ENCODE measurements at regions not wholly inside any gene's neighbourhood (a gene's known extent, or its start where the extent isn't known, plus 50 kb on each side); places are given as distances from the start of the nearest gene placed in this dataset.

DNA sequence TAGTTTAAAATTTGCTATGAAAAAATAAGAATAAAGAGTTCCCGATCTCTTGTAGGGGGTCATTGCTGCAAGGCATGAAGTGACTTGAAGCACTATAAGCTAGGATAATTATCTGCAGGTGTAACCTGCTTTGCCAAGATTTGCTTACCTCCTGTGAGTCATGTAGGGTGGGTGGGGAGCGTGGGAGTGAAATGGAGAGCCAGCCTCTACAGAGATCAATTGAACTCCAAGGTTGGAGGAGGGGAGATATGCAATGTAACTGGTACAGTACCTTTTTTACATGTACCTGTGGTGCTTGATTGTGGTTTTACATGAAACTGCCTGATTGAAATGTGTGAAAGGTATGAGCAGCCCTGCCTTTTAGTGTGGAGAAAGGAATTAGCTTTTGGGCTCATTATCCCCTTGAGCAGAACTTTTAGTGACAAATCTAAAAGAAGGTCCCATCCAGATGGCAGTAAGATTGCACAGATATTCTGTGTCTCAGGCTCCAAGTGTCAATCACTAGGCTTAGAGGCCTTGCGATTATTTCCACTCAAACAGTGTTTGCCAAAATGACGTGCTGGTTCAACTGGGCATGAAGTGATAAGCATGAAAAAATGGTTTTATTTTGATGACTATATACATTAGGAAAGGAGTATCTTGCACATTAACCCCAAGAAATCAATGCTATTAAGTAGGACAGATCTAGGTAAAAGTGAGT lies 138.6 kb upstream of the GRB10 start:
- POLR2A ChIA-PET, result interaction anchor here (0.7 kb wide), 1 partner anchor 131 kb away, joined by 4 read pairs; no protein-coding TSS in a partner anchor
- Histone ChIP-seq H3K9me3 (no peaks in the 10 kb centered on the region), H3K36me3 (replicated peaks in 1 of 2; ENCODE audit: control insufficient read depth in 1 of 2, insufficient read depth in 2 of 2, low read length in 1 of 2) (no peaks in the 10 kb centered on the region), H3K4me1 (ENCODE audit: control insufficient read depth in 1 of 2, insufficient read depth in 2 of 2, low read depth in 1 of 2, low read length in 1 of 2) (no peaks in the 10 kb centered on the region), H4K20me1 (ENCODE audit: insufficient read depth) (no peaks in the 10 kb centered on the region), H3K27ac (ENCODE audit: low read depth in 2 of 2, low read length in 1 of 2) (no peak overlapping the region), H3K4me3 (ENCODE audit: low read depth in 2 of 2, low read length in 1 of 2) (no peak overlapping the region), H3K79me2 (ENCODE audit: insufficient read depth) (no peaks in the 10 kb centered on the region), H3F3A (replicated peaks; ENCODE audit: insufficient read depth) (no peaks in the 10 kb centered on the region), H3K9ac (no peak overlapping the region), H3K9me2 (no peaks in the 10 kb centered on the region), H3K4me2 (no peak overlapping the region), H3K27me3 (ENCODE audit: insufficient read depth) (peaks cover 77% of the 10 kb centered on the region), H2AFZ (ENCODE audit: low read depth) (no peak overlapping the region)
- WGBS (ENCODE audit: low lambda C conversion rate), result 25% methylated on average over 4 of the region's 4 CpGs
- no peak for DNase-seq
- TF ChIP-seq FOXM1 (IDR thresholded peaks at IDR 0.05; ENCODE audit: low read depth) (no peak), ELF1 (IDR thresholded peaks at IDR 0.05) (no peak), RCOR1 (IDR thresholded peaks at IDR 0.05; ENCODE audit: low read length) (no peak), POLR2AphosphoS5 (IDR thresholded peaks at IDR 0.05; ENCODE audit: low read depth, low read length) (no peak), TAF1 (IDR thresholded peaks at IDR 0.05; ENCODE audit: borderline replicate concordance, low read depth, low read length) (no peak), CHD2 (IDR thresholded peaks at IDR 0.05; ENCODE audit: low read length, partially characterized antibody) (no peak), TEAD4 (IDR thresholded peaks at IDR 0.05; ENCODE audit: borderline replicate concordance, insufficient read depth) (no peak), NRF1 (IDR thresholded peaks at IDR 0.05; ENCODE audit: low read depth, low read length) (no peak), NFIC (IDR thresholded peaks at IDR 0.05; ENCODE audit: borderline replicate concordance) (no peak), MEF2A (IDR thresholded peaks at IDR 0.05; ENCODE audit: borderline replicate concordance, low read depth) (no peak), YY1 (IDR thresholded peaks at IDR 0.05; ENCODE audit: low read depth) (no peak), EP300 (IDR thresholded peaks at IDR 0.05; ENCODE audit: borderline replicate concordance in 1 of 2, low read depth in 1 of 2, low read length in 1 of 2) (no peak)
- TF ChIP-seq, protein P1, sequence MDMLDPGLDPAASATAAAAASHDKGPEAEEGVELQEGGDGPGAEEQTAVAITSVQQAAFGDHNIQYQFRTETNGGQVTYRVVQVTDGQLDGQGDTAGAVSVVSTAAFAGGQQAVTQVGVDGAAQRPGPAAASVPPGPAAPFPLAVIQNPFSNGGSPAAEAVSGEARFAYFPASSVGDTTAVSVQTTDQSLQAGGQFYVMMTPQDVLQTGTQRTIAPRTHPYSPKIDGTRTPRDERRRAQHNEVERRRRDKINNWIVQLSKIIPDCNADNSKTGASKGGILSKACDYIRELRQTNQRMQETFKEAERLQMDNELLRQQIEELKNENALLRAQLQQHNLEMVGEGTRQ (IDR thresholded peaks at IDR 0.05; ENCODE audit: borderline replicate concordance, low read depth, low read length), result no peak
- TF ChIP-seq, protein P2, sequence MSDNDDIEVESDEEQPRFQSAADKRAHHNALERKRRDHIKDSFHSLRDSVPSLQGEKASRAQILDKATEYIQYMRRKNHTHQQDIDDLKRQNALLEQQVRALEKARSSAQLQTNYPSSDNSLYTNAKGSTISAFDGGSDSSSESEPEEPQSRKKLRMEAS (IDR thresholded peaks at IDR 0.05; ENCODE audit: low read depth), result no peak
- TF ChIP-seq, protein P3, sequence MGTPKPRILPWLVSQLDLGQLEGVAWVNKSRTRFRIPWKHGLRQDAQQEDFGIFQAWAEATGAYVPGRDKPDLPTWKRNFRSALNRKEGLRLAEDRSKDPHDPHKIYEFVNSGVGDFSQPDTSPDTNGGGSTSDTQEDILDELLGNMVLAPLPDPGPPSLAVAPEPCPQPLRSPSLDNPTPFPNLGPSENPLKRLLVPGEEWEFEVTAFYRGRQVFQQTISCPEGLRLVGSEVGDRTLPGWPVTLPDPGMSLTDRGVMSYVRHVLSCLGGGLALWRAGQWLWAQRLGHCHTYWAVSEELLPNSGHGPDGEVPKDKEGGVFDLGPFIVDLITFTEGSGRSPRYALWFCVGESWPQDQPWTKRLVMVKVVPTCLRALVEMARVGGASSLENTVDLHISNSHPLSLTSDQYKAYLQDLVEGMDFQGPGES (IDR thresholded peaks at IDR 0.05; ENCODE audit: low read depth, low read length), result no peak
- CTCF ChIA-PET, result interaction anchor here (0.7 kb wide), 1 partner anchor 45 kb away, joined by 3 read pairs; no protein-coding TSS in a partner anchor

DNA sequence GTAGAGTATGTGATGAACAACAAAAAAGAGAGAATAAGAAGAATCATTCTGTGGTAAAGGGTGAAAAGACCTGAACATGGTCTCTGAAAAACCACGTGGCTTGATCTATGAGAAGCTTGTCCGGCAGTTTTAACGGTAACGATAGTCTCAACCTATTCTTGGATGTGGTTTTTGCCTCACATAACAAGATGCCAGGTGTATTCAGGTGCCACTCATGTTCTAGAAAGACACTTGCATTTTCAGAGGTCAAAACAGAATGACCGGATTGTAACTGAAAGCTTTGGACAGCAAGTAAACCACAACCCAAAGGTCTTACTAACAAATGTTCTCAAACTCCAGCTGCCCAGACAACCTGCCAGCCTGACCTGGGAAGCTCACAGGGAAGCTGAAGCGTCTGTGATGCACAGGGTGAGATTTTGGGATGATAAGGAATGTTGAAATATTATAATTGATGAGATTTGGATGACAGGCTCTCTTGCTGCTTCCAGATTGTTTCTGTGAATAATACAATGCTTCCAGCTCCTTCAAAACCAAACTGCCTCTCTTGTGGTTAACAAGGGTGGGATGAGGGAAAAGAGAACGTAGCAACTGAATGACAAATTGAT lies 137.4 kb upstream of the GRB10 start:
- Histone ChIP-seq H3F3A (replicated peaks; ENCODE audit: insufficient read depth) (no peaks in the 10 kb centered on the region), H4K20me1 (ENCODE audit: insufficient read depth) (no peaks in the 10 kb centered on the region), H3K27me3 (ENCODE audit: insufficient read depth) (peaks cover 83% of the 10 kb centered on the region), H3K4me3 (ENCODE audit: low read depth in 2 of 2, low read length in 1 of 2) (no peak overlapping the region), H2AFZ (ENCODE audit: low read depth) (no peak overlapping the region), H3K9me2 (no peaks in the 10 kb centered on the region), H3K4me2 (no peak overlapping the region), H3K9me3 (no peaks in the 10 kb centered on the region), H3K79me2 (ENCODE audit: insufficient read depth) (no peaks in the 10 kb centered on the region), H3K36me3 (replicated peaks in 1 of 2; ENCODE audit: control insufficient read depth in 1 of 2, insufficient read depth in 2 of 2, low read length in 1 of 2) (no peaks in the 10 kb centered on the region), H3K27ac (ENCODE audit: low read depth in 2 of 2, low read length in 1 of 2) (no peak overlapping the region), H3K4me1 (ENCODE audit: control insufficient read depth in 1 of 2, insufficient read depth in 2 of 2, low read depth in 1 of 2, low read length in 1 of 2) (no peaks in the 10 kb centered on the region), H3K9ac (no peak overlapping the region)
- POLR2A ChIA-PET, result no interaction called here
- no peak for DNase-seq
- 4% methylated on average over 7 of the region's 7 CpGs for WGBS (ENCODE audit: low lambda C conversion rate)
- CTCF ChIA-PET, result no interaction called here
- TF ChIP-seq TCF12 (IDR thresholded peaks at IDR 0.05), result no peak
- TF ChIP-seq, protein P4, sequence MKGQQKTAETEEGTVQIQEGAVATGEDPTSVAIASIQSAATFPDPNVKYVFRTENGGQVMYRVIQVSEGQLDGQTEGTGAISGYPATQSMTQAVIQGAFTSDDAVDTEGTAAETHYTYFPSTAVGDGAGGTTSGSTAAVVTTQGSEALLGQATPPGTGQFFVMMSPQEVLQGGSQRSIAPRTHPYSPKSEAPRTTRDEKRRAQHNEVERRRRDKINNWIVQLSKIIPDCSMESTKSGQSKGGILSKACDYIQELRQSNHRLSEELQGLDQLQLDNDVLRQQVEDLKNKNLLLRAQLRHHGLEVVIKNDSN (IDR thresholded peaks at IDR 0.05; ENCODE audit: borderline replicate concordance, low read depth), result no peak
- TF ChIP-seq, protein P3 (IDR thresholded peaks at IDR 0.05; ENCODE audit: low read depth, low read length), result no peak
- no peak for TF ChIP-seq JUND (IDR thresholded peaks at IDR 0.05)
- TF ChIP-seq FOSL2 (IDR thresholded peaks at IDR 0.05; ENCODE audit: borderline replicate concordance, low read depth), result no peak
- TF ChIP-seq YY1 (IDR thresholded peaks at IDR 0.05; ENCODE audit: low read depth), result no peak
- TF ChIP-seq, protein P5, sequence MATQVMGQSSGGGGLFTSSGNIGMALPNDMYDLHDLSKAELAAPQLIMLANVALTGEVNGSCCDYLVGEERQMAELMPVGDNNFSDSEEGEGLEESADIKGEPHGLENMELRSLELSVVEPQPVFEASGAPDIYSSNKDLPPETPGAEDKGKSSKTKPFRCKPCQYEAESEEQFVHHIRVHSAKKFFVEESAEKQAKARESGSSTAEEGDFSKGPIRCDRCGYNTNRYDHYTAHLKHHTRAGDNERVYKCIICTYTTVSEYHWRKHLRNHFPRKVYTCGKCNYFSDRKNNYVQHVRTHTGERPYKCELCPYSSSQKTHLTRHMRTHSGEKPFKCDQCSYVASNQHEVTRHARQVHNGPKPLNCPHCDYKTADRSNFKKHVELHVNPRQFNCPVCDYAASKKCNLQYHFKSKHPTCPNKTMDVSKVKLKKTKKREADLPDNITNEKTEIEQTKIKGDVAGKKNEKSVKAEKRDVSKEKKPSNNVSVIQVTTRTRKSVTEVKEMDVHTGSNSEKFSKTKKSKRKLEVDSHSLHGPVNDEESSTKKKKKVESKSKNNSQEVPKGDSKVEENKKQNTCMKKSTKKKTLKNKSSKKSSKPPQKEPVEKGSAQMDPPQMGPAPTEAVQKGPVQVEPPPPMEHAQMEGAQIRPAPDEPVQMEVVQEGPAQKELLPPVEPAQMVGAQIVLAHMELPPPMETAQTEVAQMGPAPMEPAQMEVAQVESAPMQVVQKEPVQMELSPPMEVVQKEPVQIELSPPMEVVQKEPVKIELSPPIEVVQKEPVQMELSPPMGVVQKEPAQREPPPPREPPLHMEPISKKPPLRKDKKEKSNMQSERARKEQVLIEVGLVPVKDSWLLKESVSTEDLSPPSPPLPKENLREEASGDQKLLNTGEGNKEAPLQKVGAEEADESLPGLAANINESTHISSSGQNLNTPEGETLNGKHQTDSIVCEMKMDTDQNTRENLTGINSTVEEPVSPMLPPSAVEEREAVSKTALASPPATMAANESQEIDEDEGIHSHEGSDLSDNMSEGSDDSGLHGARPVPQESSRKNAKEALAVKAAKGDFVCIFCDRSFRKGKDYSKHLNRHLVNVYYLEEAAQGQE (IDR thresholded peaks at IDR 0.05; ENCODE audit: low read depth, low read length), result no peak

All from SK-N-SH (cell line).